ENCODE measurements at regions not wholly inside any gene's neighbourhood (a gene's known extent, or its start where the extent isn't known, plus 50 kb on each side); places are given as distances from the start of the nearest gene placed in this dataset.

DNA sequence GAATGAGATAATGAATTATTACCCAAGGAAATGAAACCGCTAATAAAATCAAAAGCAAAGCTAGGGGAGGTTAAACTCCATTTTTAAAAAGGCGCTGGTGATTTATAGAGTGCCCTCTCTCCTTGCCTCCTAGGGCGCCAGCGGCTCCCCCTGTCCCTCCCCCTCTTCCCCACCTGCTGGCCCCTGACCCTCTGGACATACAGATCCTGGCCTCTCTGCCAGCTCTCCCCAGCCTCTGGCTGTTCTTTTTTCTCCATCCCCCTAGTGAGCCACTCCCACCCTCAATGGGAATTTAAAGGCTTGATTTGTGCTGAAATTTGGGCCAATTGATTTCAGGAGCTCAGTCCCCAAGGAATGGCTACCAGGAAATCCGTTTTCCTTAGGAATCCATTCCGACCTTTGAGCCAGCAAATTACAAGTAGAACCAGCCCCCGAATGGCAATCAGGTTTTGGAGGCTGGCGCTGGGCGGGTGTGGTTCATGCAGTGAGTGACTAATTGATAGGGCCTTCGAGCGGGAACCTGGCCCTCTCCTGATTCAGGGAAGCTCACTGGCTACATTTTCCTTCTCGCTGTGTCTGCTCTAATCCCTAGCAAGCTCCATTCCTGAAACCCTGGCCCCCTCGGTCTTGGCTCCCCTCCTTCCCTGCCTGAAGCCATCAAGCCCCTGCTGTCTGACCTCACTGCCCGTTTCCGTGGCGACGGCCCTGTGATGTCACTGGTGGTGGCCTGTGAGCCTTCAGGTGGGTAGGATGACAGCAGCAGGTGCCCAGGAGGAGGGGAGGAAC, 141.9 kb upstream of the SDK2 start:
- H3K27ac ChIP-seq: no peak overlapping the region
- peaks cover 0 to 55% (median 17%) of the 10 kb centered on the region in 3 donors for H3K27me3 ChIP-seq
- no peak for TF ChIP-seq POLR2AphosphoS5 (IDR thresholded peaks at IDR 0.05)
- TF ChIP-seq POLR2A (IDR thresholded peaks at IDR 0.05): no peak
- no peaks in the 10 kb centered on the region for H3K9me3 ChIP-seq
- intact Hi-C loops (cut with DNase I): no loop called here
- H3K4me1 ChIP-seq: no peaks in the 10 kb centered on the region
- 21 to 68% methylated on average over 17 of the region's 17 CpGs for WGBS, 2 donors
- H3K36me3 ChIP-seq: no peaks in the 10 kb centered on the region
- no peak for DNase-seq
- H3K4me3 ChIP-seq: no peak overlapping the region

DNA sequence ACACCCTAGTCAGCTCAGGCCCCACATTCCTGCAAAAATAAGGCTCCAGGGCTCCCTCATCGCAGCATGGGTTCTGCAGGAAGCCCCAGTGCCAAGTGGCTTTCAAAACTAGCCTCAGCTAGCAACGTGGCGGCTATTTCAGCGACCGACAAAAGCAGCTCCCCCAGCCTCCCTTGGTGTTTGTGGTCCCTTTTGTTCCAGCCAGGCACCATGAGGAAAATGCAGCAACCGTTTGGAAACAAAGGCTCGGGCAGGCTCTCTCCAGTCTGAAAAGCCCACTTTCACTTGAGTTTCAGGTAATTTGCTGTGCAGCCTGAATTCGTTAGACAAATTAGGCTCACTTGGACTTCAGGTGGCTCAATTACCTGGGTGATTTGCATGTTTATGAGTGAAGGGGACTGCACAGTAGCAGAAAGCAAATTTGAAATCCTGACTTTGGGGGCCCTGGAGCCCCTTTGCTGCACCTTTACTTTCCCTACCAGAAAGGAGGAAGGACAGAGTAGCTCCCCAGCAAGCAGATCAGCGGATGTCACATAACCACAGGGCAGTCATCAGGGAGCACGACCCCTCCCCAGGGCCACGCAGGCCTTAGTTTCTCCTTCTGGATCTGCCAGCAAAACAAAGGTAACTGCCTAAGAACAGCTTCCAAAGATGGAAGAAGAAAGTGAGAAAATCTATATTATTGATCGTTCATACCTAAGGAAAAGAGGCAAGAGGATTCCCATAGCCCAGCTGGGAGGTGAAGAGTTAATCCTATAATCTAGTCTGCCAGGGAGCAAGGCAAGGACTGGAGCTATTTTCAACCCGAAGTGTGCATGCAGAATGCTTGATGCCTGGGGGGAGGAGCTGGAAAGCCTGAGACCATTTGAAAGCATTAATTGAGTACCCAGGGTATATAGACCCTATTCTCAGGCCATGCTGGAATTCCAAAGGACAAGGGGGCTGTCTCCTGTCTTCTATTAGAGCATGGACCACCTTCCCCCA, 143.1 kb upstream of the SDK2 start:
- Histone ChIP-seq H3K27ac (no peak overlapping the region), H3K9me3 (no peaks in the 10 kb centered on the region), H3K27me3 (peaks cover 0 to 54% (median 17%) of the 10 kb centered on the region in 3 donors), H3K36me3 (no peaks in the 10 kb centered on the region), H3K4me1 (no peaks in the 10 kb centered on the region), H3K4me3 (no peak overlapping the region)
- WGBS, 2 donors: 75 to 82% methylated on average over 13 of the region's 13 CpGs
- DNase-seq: no peak
- TF ChIP-seq POLR2AphosphoS5 (IDR thresholded peaks at IDR 0.05) (no peak), EP300 (IDR thresholded peaks at IDR 0.05) (no peak), POLR2A (IDR thresholded peaks at IDR 0.05) (no peak)
- TF ChIP-seq, protein P1, sequence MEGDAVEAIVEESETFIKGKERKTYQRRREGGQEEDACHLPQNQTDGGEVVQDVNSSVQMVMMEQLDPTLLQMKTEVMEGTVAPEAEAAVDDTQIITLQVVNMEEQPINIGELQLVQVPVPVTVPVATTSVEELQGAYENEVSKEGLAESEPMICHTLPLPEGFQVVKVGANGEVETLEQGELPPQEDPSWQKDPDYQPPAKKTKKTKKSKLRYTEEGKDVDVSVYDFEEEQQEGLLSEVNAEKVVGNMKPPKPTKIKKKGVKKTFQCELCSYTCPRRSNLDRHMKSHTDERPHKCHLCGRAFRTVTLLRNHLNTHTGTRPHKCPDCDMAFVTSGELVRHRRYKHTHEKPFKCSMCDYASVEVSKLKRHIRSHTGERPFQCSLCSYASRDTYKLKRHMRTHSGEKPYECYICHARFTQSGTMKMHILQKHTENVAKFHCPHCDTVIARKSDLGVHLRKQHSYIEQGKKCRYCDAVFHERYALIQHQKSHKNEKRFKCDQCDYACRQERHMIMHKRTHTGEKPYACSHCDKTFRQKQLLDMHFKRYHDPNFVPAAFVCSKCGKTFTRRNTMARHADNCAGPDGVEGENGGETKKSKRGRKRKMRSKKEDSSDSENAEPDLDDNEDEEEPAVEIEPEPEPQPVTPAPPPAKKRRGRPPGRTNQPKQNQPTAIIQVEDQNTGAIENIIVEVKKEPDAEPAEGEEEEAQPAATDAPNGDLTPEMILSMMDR (IDR thresholded peaks at IDR 0.05): no peak
- intact Hi-C loops (cut with DNase I): no loop called here

DNA sequence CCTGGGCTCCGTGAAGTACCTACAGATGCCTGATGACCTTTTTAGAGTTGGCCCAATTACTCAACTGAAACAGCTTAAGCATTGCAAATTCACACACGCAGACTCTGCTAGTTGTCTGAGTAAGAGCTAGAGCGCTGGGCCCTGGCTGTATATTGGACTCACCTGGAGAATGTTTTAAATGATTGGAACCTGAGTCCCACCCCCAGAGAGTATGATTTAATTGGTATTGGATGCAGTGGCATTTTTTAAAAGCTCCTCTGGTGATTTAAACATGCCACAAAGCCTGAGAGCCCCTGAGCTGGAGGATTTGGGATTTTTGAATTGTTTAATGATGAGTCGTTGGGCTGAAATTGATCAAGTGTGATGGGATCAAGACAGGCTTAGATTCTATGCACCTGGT, 143.9 kb upstream of the SDK2 start:
- Histone ChIP-seq H3K4me1 (no peaks in the 10 kb centered on the region), H3K4me3 (no peak overlapping the region), H3K27ac (no peak overlapping the region), H3K27me3 (peaks cover 0 to 50% (median 17%) of the 10 kb centered on the region in 3 donors), H3K9me3 (no peaks in the 10 kb centered on the region), H3K36me3 (no peaks in the 10 kb centered on the region)
- intact Hi-C loops (cut with DNase I): no loop called here
- no peak for TF ChIP-seq POLR2A (IDR thresholded peaks at IDR 0.05)
- TF ChIP-seq POLR2AphosphoS5 (IDR thresholded peaks at IDR 0.05): no peak
- TF ChIP-seq, protein P1 (IDR thresholded peaks at IDR 0.05): no peak
- TF ChIP-seq EP300 (IDR thresholded peaks at IDR 0.05): no peak
- 86 to 92% methylated on average over 4 of the region's 4 CpGs for WGBS, 2 donors
- no peak for DNase-seq

DNA sequence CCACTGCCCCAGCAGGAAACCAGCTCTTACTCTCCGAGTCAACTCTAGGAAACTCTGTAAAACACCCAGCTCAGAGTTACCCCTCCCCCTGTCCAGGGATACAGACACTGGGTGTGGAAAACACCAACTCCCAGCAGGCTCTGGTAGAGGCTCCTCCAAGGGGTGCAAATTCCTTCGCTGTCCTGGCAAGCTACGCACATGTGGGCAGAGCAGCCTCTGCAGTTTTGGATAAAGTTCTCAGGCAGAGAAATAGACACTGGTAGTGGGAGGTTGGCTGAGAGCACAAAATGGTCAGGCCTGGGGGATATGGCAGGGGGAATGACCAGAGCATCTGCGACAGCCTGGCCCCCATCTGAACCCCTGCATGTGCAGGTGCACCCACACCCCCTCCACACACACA, 146.9 kb upstream of the SDK2 start:
- TF ChIP-seq POLR2A (IDR thresholded peaks at IDR 0.05): no peak
- no peak for TF ChIP-seq EP300 (IDR thresholded peaks at IDR 0.05)
- TF ChIP-seq, protein P1 (IDR thresholded peaks at IDR 0.05): no peak
- intact Hi-C loops (cut with DNase I): no loop called here
- Histone ChIP-seq H3K4me3 (no peak overlapping the region), H3K27me3 (peaks cover 0 to 30% (median 6%) of the 10 kb centered on the region in 3 donors), H3K4me1 (no peaks in the 10 kb centered on the region), H3K9me3 (no peaks in the 10 kb centered on the region), H3K36me3 (no peaks in the 10 kb centered on the region), H3K27ac (no peak overlapping the region)
- DNase-seq: no peak
- WGBS, 2 donors: 88 to 90% methylated on average over 4 of the region's 4 CpGs

DNA sequence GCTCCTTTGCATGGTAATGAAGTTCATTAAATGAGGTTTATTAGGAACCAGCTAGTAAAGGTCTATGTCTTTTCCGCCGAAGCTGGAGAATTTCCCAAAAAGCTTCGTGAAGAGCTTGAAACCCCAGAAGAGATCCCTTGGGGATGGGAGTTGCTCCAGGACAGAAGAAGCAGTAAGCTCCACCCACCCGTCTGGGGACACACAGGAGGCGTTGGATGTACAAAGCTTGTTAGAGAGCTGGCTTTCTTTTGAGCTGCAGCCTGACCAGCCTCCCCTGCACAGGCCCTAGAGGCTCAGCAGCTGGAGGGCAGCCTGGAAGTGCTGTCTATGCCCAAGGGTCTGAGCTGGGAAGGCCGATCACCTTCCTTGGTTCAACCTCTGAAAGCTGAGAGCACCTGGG, 147.4 kb upstream of the SDK2 start:
- 91 to 93% methylated on average over 6 of the region's 6 CpGs for WGBS, 2 donors
- no peaks in the 10 kb centered on the region for H3K9me3 ChIP-seq
- TF ChIP-seq, protein P1 (IDR thresholded peaks at IDR 0.05): no peak
- TF ChIP-seq POLR2AphosphoS5 (IDR thresholded peaks at IDR 0.05): no peak
- H3K4me3 ChIP-seq: no peak overlapping the region
- no peak for DNase-seq
- no peaks in the 10 kb centered on the region for H3K36me3 ChIP-seq
- intact Hi-C loops (cut with DNase I): no loop called here
- peaks cover 0 to 26% (median 3%) of the 10 kb centered on the region in 3 donors for H3K27me3 ChIP-seq
- no peaks in the 10 kb centered on the region for H3K4me1 ChIP-seq
- H3K27ac ChIP-seq: no peak overlapping the region
